NCI-H2107 treated with DMSO at 0.1 percent for 48 hours (cell line): ENCODE measurements at regions not wholly inside any gene's neighbourhood (a gene's known extent, or its start where the extent isn't known, plus 50 kb on each side); places are given as distances from the start of the nearest gene placed in this dataset.
"Not testable (repeated sequence)": the region's sequence is repeated elsewhere in the genome, so short reads cannot be mapped to it uniquely, and the experiment has no call there.

Source experiments
- DNase-seq: peaks from one replicate; lab custom pipeline; 2025; ENCODE audit not compliant: unreplicated experiment; lab: John Stamatoyannopoulos, UW

DNA sequence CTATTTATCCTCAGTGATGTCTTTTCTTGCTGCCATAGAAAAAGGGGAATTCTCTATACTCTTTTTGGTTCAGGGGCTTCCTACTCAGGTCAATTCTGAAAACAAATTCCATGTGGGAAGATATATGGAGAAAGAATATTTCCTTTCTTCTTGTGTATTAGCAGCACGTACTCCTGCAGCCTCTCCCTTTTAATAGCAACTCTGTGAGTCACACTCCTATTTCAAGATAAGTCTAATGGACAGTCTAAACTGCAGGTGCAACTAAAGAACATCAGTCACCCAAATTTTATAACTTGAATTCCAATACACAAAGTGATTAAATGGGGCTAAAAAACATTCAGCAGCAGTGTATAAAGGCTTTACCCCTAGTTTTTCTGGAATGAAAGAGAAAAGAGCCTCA is 942.2 kb downstream of the CNTNAP5 start:
- DNase-seq = no peak

DNA sequence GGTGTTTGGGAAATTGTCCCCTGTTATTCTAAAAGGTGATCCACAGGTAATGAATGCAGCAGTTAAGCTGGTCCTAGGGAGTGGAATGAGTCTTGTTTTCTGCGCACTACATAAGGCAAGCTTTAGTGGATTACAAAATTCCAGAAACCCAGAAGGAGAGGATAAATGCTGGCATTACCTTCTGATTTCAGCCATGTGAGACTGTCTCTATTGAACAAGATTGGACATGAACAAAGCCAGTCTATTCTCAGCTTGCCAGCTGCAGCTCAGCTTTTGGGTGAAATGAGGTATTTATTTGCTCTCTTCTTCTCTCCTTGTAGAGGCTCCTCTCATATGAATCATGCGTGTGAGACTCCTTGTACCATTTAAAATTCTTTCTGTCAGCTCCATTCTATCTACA is 944.9 kb downstream of the CNTNAP5 start:
- no peak for DNase-seq

DNA sequence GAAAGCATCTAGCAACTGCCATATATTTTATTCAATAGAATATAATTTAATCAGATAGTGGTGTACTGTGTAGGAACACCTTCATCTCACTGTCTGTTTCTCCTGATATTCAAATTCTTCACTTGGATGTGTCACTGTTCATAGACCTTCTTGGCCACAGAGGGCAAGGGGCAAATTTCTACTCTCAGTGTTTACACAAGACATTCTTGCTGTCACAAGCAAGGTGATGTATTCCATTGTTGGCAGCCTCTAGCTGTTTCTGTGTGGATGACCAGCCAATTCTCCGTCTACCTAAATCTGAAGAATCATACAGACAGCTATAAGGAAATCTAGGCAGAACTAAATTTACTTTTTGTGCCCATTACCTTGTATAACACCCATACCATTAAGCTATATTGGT is 948.3 kb downstream of the CNTNAP5 start:
- no peak for DNase-seq

DNA sequence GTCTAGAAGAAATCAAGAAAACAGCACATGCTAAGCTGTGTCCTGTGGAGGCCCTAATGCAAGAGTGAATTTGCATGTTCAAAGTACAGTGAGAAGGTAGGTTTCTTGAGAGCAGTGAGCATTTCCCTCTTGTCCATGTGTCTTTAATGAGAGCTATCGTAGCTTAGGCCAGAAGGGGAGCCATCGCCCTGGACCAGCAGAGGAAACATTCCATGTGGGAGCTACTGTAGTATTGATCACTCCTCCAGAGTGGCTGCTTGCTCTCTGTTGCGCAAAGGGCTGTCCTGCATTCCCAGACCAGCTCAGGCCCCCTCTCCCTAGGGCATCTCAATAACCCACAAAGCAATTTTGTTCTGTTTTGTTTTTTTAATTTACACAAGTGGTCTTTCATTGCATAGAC is 950.1 kb downstream of the CNTNAP5 start:
- DNase-seq = no peak

DNA sequence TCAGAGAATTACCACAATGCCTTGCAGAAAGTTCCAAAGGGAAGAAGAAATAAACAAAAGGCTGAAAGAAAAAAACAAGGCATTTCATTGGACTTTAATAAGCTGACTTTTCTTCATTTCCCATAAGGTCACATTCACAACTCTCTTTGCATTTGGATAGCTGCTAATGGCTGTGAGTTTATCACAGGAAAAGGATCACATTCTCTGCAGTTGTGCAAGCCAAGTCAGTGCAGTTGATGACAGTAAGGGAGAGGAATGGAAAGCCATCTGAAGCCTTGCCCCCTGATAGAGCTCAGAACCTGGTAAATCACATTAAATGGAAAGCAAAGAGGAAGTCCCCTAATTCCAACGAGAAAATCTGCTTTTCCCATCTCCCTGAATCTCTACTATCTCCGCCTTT is 950.6 kb downstream of the CNTNAP5 start:
- no peak for DNase-seq

DNA sequence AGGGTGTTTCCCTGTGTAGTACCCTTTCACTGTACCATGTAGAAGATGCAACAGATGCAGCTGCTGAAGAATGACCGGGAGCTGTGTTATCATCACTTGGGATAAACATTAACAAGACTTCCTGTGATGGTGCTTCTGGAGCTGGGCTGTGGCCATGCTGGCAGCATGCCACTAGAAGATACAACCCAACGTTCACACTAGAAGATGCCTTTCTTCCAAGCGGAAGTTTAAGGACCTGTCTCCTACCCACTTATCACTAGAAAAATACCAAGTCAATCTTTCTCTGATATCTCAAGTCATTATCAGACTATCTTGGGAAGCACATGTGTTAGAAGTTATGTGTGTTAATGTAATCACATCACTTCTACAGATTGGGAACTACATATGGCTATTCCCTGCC is 953.5 kb downstream of the CNTNAP5 start:
- no peak for DNase-seq

DNA sequence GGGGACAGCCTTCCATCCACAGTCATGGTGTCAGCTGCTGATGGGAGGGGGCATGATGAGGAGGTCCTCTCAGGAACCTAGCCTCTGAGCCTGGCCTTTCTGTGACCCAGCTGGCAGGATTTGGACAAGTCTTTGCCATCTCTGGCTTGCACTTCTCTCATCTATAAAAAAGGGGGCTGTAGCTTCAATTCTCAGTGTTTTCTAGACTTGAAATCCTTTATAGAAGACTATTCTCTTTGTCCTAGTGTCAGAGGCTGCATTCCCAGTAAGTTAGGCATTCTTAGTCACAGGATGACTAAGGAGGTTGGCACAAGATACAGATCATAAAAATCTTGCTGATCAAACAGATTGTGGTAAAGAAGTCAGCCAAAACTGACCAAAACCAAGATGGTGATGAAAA is 958.5 kb downstream of the CNTNAP5 start:
- no peak for DNase-seq

DNA sequence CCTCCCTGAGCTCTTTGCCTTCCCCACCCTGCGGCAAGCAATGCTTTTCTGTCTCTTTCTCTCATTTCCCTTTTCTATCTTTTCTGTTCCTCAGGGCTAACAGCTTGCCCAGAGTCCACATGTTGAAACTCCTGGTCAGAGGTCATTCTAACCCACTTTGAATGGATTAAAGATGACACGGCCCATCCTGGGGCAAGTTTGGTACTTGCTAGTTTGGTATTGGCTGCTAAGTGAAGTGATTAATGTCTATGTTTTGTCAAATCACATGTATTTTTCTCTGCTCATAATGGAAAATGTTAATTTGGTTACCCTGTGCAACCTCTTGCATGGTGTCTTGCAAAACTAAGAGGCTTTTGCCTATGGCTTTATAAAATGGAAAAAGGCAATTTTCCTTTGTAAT is 960.2 kb downstream of the CNTNAP5 start:
- no peak for DNase-seq

DNA sequence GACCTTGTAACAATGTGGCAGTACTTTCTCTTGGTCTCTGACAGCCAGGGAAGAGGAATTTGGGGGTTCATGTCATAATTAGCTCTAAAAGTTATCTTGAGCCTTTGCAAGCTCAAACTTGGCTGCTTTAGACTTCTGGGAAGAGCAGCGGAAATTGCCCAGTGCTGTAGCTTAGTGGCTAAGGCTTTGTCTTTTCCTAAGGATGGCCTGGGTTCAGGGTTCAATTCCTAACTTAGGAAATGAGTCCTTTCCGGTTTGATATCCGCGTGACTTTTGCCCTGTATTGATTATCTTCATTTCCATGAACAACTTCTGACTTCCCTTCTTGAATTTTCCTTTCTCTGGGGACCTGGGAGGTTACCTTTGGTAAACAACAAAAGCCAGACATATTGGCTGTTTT is 961.0 kb downstream of the CNTNAP5 start:
- no peak for DNase-seq

DNA sequence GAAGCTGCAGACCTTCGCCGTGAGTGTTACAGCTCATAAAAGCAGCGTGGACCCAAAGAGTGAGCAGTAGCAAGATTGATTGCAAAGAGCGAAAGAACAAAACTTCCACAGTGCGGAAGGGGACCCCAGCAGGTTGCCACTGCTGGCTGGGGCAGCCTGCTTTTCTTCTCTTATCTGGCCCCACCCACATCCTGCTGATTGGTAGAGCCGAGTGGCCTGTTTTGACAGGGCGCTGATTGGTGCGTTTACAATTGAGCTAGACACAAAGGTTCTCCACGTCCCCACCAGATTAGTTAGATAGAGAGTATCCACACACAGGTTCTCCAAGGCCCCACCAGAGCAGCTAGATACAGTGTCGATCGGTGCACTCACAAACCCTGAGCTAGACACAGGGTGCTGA is 961.8 kb downstream of the CNTNAP5 start:
- not testable (repeated sequence) for DNase-seq

DNA sequence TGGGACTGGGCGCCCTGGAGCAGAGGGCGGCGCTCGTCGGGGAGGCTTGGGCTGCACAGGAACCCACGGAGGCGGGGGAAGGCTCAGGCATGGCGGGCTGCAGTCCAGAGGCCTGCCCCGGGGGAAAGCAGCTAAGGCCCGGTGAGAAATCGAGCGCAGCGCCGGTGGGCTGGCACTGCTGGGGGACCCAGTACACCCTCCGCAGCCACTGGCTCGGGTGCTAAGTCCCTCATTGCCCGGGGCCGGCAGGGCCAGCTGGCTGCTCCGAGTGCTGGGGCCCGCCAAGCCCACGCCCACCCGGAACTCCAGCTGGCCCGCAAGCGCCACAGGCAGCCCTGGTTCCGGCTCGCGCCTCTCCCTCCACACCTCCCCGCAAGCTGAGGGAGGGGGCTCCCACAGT is 962.3 kb downstream of the CNTNAP5 start:
- DNase-seq = not testable (repeated sequence)

DNA sequence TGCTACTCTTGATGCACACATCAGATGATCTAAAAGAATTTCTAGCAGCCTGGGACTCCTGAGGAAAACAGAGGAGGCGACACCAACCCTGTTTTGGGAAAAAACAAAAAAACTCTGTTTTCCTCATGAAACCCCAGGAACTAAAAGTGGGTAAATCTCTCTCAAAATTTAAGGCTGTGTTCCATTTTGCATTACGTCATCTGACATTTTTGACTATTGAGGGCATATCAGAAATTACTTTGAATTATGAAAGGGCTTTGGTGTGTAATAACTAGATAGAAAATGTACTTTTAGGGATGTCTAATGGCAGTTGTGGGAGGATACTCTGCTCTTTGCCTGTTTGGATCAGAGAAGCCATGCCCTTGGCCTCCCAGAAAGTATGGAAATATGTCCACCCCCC is 963.0 kb downstream of the CNTNAP5 start:
- no peak for DNase-seq

DNA sequence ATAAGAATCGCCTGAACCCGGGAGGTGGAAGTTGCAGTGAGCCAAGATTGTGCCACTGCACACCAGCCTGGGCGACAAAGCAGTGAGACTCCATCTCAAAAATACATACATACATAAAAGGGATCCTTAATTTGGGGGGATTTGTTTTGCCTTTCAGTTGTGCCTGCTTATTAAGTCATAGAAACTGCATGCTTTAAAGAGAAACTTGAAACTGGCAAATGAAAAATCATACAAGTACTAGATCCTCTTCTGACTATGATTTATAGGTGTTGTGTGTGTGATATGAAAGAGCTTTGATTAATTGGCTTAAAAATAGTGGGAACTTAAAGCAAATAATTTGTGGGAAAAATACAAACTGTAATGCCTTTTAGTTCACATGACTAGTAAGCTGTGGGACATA is 963.7 kb downstream of the CNTNAP5 start:
- DNase-seq = no peak

DNA sequence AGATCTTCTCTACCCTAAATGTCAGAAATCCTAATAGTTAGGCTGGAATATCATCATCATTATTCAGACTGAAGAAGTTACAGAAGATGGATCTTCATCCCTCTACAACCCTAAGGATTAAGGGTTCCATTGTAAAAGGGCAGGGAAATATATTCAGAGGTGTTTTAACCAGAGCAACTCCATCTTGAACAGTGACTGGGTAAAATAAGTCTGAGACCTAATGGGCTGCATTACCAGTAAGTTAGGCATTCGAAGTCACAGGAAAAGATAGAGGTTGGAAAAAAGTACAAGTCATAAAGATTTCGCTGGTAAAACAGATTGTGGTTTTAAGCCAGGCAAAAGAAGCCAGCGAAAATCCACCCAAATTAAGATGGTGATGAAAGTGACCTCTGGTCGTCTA is 968.7 kb downstream of the CNTNAP5 start:
- no peak for DNase-seq

DNA sequence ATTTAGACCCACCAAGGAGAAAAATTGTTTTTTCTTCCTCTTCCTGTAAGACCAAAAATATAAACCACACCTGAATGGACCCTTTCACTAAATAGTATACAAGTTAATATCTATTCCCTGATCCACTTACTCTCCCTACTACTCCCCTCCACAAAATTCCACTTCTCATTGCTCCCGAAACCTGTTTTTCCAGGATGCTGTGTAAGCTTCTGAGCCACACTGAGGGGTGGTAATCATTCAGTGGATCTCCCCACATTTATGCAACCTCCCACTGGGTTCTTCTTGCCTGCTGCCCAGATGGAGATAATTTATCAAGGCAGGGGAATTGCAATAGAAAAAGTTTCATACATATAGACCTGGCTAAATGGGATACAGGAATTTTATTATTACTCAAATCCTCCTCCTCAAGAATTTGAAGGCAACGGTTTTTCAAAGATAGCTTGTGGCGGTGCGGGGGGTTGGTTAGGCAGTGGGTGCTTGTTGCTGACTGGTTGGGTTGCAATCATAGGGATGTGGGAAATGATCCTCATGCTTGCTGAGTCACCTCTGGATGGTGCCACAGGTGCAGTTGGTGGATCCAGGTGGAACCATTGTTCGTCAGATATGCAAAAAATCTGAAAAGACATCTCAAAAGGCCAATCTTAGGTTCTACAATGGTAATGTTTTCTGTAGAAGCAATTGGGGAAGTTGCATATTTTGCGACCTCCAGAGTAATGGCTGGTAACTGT is 970.3 kb downstream of the CNTNAP5 start:
- no peak for DNase-seq

DNA sequence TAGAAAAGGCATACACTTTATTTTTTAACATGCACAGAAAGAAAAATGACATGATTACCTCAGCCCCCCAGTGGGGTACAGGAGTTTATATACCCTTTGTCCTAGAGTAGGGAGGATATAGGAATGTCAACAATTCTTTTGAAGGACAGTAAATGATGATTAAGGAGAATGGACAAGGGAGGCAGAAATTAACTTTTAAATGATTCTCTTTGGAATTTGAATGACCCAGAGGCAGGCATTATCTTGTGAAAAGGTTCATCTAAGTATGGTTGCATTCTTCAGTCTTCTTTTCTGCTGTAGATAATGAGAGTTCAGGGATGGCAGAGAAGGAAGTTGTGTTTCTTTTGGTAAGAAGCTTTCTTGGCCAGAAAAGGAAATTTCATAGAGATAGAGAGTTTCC is 971.3 kb downstream of the CNTNAP5 start:
- DNase-seq = no peak

DNA sequence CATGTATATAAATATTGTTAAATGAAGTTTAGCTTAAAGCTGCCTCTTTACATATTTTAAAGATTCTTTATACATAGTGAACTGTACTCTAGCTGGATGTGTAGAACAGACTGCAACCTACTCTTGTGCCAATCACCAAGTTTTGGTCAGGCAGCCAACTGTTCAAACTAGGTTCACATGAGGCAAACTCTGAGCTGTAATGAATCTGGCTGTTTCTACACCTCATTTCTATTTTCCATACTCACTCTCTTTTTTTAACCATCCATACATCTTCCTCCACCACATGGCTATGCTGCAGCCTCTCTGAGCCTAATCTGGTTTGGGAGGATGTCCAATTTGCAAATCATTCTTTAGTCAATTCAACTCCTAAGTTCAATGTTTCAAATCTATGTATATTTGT is 974.8 kb downstream of the CNTNAP5 start:
- no peak for DNase-seq

DNA sequence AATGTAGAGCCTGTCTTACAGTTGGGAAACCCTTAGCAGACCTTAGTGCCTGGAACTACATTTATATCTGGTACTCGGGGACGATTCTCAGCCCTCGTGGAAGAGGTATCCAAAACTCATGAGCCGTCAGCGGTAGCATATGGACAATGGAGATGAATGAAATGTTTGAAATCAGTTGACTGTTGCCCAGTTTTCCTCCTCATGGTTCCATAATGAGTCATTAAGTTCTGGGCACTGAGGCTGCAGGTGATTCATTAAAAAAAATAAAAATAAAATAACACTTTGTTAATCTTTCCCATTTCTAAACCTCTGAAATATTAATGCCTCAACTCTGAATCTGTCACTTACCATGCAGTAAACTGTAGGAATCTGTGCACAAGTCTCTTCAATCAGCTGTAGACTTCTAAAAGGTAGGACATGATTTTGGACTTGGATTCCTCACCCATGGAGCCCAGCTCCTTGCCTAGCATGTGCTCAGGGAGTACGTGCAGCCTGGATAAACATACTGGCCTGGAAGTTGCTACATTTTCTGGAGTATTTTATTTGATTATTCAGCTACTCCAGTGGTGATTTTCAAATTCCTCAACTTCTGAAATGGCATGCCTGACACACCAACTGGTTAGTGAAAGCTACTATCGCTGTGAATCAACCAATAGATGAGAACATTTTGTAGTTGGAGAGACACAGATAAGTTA is 979.2 kb downstream of the CNTNAP5 start:
- no peak for DNase-seq

DNA sequence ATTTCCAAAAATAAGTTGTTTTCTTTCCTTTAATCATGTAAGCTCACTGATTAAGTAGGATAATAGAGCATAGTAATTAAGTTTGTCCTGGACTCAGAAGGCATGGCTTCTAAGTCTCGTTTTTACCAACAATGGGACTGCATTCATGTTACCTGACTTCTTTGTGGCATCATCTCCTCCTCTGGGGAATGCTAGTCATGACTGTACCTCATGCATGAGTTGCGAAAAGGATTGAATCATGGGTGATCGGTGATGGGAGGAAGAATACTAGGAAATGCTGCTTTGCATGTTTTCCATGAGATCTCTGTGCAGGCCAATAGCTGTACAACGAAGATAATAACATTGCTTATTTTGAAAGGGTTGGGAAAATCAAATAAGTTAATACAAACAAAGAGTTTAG is 981.6 kb downstream of the CNTNAP5 start:
- no peak for DNase-seq

DNA sequence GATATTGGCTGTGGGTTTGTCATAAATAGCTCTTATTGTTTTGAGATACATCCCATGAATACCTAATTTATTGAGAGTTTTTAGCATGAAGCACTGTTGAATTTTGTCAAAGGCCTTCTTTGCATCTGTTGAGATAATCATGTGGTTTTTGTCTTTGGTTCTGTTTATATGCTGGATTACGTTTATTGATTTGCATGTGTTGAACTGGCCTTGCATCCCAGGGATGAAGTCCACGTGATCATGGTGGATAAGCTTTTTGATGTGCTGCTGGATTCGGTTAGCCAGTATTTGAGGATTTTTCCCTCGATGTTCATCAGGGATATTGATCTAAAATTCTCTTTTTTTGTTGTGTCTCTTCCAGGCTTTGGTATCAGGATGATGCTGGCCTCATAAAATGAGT is 1003.6 kb downstream of the CNTNAP5 start:
- DNase-seq = not testable (repeated sequence)

DNA sequence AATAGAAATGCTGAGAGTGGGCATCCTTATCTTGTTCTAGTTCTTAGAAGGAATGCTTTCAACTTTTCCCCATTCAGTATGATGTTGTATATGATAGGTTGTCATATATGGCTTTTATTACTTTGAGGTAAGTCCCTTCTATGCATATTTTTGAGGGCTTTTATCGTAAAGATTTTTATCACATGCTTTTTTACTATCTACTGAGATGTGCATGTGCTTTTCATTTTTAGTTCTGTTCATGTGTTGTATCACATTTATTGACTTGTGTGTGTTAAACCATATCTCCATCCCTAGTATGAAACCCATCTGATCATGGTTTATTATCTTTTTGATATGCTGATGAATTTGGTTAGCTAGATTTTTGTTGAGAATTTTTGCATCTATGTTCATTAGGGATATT is 1008.8 kb downstream of the CNTNAP5 start:
- DNase-seq = no peak

DNA sequence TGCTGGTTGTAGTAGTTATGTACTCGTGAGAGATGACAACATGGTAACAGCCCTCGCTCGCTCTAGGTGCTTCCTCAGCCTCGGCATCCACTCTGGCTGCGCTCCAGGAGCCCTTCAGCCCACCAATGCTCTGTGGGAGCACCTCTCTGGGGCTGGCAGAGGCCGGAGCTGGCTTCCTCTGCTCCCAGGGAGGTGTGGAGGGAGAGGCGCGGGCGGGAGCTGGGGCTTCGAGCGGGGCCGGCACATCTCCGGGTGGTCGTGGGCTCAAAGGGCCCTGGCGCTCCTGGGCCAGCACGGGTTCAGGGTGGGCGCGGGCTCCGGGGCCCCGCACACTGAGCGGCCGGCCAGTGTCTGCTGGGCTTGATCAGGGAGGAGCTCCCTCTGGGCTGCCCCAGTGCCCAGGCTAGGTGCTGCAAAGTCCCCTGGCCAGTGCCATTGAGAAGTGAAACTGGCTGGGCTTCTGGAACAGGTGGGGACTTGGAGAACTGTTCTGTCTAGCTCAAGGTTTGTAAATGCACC is 1012.1 kb downstream of the CNTNAP5 start:
- DNase-seq = no peak

DNA sequence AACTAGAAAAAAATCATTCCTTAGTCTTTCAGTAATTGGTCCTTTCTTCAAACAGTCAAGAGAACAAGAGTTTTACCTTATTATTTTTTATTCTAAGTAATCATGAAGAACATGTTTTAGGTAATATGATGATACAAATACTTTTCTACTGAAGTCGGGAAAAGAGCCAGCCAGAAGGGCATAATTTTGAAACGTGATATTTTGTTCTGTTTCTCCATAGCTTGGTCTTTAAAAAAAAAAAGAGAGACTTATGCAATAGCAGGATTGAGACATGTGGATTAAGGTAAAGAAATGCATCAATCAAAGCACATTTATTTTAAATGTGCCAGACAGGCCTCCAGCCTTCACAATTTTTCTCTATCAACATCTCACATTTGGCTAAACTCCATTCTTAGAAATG is 1016.8 kb downstream of the CNTNAP5 start:
- no peak for DNase-seq
